Muscle of leg (tissue), 3 donors: ENCODE measurements at regions not wholly inside any gene's neighbourhood (a gene's known extent, or its start where the extent isn't known, plus 50 kb on each side); places are given as distances from the start of the nearest gene placed in this dataset.

Source experiments
- DNase-seq: peaks from one replicate; pipeline ENCODE4 v3.0.0; 2013
- H3K27ac ChIP-seq: one replicate; pipeline ENCODE4 v1.5.1; 2013; ENCODE audit warnings: mild to moderate bottlenecking, low read length, control low read depth
- H3K27me3 ChIP-seq: one replicate; pipeline ENCODE4 v1.6.1; 2013; ENCODE audit warnings: low read length; ENCODE audit not compliant: control insufficient read depth, insufficient read depth
- H3K36me3 ChIP-seq: one replicate; pipeline ENCODE4 v1.6.1; 2013; ENCODE audit warnings: low read length; ENCODE audit not compliant: control insufficient read depth, insufficient read depth
- H3K4me1 ChIP-seq: one replicate; pipeline ENCODE4 v1.6.1; 2013; ENCODE audit warnings: low read length; ENCODE audit not compliant: control insufficient read depth, insufficient read depth
- H3K4me3 ChIP-seq: one replicate; pipeline ENCODE4 v1.5.1; 2013; ENCODE audit warnings: low read length, control low read depth
- H3K9me3 ChIP-seq: replicated peaks from 2 replicates; pipeline ENCODE4 v1.6.1; 2013; ENCODE audit warnings: low read depth, low read length; ENCODE audit not compliant: control insufficient read depth
- WGBS: methylation state at CpG from one replicate; pipeline ENCODE4 v1.1.5; 2013; ENCODE audit warnings: missing lambda C conversion rate; ENCODE audit not compliant: insufficient coverage; 5-methylcytosine and 5-hydroxymethylcytosine counted together

DNA sequence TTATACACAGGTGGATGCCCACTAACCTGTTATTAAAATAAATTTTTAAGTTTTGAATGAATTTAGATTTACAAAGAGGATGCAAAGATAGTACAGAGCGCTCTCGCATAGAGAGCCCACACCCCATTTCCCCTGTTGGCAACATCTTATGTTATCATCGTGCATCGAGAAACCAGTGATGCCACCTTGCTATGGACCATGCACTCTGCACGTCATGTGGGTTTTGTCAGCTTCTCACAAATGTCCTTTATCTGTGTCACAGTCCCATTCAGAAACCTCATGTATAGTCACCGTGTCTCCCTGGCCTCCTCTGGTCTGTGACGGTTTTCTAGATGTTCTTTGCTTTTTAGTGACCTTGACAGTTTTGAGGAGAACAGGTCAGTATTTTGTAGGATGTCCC, 60.0 kb downstream of the ING1 start:
- no peak overlapping the region for H3K27ac ChIP-seq
- 97% methylated on average over 3 of the region's 7 CpGs for WGBS
- H3K27me3 ChIP-seq = peaks cover 2% of the 10 kb centered on the region
- H3K4me3 ChIP-seq = no peak overlapping the region
- no peaks in the 10 kb centered on the region for H3K36me3 ChIP-seq
- peaks cover 9% of the 10 kb centered on the region for H3K4me1 ChIP-seq
- DNase-seq = no peak
- H3K9me3 ChIP-seq = no peaks in the 10 kb centered on the region

GRCh38 chr13:110774051-110774450, 60.6 kb downstream of the ING1 start:
- H3K36me3 ChIP-seq = no peaks in the 10 kb centered on the region
- WGBS = no CpG with 5 or more reads among the region's 1 CpG
- no peak for DNase-seq
- no peaks in the 10 kb centered on the region for H3K9me3 ChIP-seq
- peaks cover 2% of the 10 kb centered on the region for H3K27me3 ChIP-seq
- H3K27ac ChIP-seq = no peak overlapping the region
- H3K4me1 ChIP-seq = peaks cover 9% of the 10 kb centered on the region
- no peak overlapping the region for H3K4me3 ChIP-seq

DNA sequence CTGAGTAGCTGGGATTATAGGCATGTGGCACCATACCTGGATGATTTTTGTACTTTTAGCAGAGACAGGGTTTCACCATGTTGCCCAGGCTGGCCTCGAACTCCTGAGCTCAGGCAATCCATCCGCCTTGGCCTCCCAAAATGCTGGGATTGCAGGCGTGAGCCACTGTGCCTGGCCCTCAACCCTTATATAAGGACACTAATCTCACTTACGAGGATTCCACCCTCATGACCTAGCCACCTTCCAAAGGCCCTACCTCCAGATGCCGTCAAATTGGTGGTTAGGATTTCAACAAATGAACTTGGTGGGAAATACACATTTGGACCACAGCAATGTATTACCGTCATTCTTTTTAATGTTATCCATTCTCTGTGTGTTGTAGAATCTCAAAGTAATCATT, 61.0 kb downstream of the ING1 start:
- no peak overlapping the region for H3K4me3 ChIP-seq
- no peaks in the 10 kb centered on the region for H3K9me3 ChIP-seq
- no peaks in the 10 kb centered on the region for H3K36me3 ChIP-seq
- no peak overlapping the region for H3K27ac ChIP-seq
- peaks cover 2% of the 10 kb centered on the region for H3K27me3 ChIP-seq
- peaks cover 12% of the 10 kb centered on the region for H3K4me1 ChIP-seq
- no peak for DNase-seq
- WGBS = 100% methylated on average over 2 of the region's 6 CpGs

DNA sequence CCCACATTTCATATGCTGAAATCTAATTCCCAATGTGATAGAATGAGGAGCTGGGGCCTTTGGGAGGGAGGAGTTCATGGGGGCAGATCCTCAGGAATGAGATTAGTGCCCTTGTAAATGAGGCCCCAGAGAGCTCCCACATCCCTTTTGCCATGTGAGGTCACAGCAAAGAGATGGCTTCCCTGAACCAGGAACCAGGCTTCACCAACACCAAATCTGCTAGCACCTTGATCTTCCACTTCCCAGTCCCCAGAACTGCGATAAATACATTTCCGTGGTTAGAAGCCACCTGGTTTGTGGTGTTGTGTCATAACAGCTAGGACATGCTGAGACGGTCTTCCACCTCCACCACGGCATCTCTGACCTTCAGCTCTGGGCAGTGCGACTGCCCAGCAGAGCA, 62.1 kb downstream of the ING1 start:
- WGBS = 80% methylated on average over 1 of the region's 5 CpGs
- H3K9me3 ChIP-seq = no peaks in the 10 kb centered on the region
- H3K27me3 ChIP-seq = peaks cover 2% of the 10 kb centered on the region
- no peak for DNase-seq
- H3K36me3 ChIP-seq = no peaks in the 10 kb centered on the region
- no peak overlapping the region for H3K4me3 ChIP-seq
- H3K4me1 ChIP-seq = peaks cover 12% of the 10 kb centered on the region
- no peak overlapping the region for H3K27ac ChIP-seq

- peaks cover 4% of the 10 kb centered on the region for H3K9me3 ChIP-seq
- DNase-seq = no peak
- H3K4me1 ChIP-seq = peaks cover 7% of the 10 kb centered on the region
- 50% methylated on average over 1 of the region's 3 CpGs for WGBS
- H3K4me3 ChIP-seq = no peak overlapping the region
- H3K27me3 ChIP-seq = peaks cover 2% of the 10 kb centered on the region
- H3K36me3 ChIP-seq = no peaks in the 10 kb centered on the region
- no peak overlapping the region for H3K27ac ChIP-seq
Measured at GRCh38 chr13:110777251-110777820, 63.8 kb downstream of the ING1 start.

GRCh38 chr13:110779022-110779421, 65.5 kb downstream of the ING1 start:
- Histone ChIP-seq H3K4me1 (peaks cover 3% of the 10 kb centered on the region), H3K27ac (no peak overlapping the region), H3K9me3 (peaks cover 4% of the 10 kb centered on the region), H3K36me3 (no peaks in the 10 kb centered on the region), H3K4me3 (no peak overlapping the region), H3K27me3 (no peaks in the 10 kb centered on the region)
- peak; percentile 49 for DNase-seq
- WGBS = no CpG with 5 or more reads among the region's 3 CpGs

DNA sequence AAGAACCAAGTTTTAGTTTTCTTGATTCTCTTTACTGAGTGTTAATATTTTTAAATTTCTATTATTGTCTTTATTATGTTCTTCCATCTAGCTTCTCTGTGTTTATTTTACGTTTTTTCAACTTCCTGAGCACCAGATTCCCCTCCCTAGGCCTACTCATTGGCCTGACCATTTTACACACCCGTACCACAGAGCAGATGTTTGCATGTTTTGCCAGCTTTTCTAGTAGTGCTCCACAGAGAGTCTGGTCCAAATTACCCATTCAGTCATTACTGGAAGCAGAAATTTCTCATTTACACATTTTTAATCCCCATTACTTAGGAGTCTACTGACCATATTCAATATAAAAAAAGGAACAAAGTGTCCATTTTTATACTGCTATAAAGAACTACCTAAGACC, 66.9 kb downstream of the ING1 start:
- H3K4me1 ChIP-seq = peaks cover 3% of the 10 kb centered on the region
- H3K4me3 ChIP-seq = no peak overlapping the region
- no peak overlapping the region for H3K27ac ChIP-seq
- no peaks in the 10 kb centered on the region for H3K36me3 ChIP-seq
- peaks cover 4% of the 10 kb centered on the region for H3K9me3 ChIP-seq
- WGBS = 31% methylated on average over 2 of the region's 2 CpGs
- no peak for DNase-seq
- H3K27me3 ChIP-seq = no peaks in the 10 kb centered on the region

DNA sequence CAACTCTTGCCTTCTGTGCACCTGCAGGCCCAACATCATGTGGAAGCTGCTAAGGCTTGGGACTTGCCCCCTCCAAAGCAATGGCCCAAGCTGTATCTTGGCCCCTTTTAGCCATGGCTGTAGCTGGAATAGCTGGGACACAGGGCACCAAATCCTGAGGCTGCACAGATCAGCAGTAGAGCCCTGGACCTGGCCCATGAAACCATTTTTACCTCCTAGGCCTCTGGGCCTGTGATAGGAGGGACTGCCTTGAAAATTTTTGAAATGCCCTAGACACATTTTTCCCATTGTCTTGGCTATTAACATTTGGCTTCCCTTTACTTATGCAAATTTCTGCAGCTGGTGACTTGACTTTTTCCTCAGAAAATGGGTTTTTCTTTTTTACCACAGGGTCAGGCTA, 68.7 kb downstream of the ING1 start:
- no peak for DNase-seq
- no peaks in the 10 kb centered on the region for H3K36me3 ChIP-seq
- H3K27me3 ChIP-seq = peaks cover 2% of the 10 kb centered on the region
- H3K4me1 ChIP-seq = peaks cover 3% of the 10 kb centered on the region
- H3K9me3 ChIP-seq = peaks cover 4% of the 10 kb centered on the region
- no peak overlapping the region for H3K27ac ChIP-seq
- no peak overlapping the region for H3K4me3 ChIP-seq

- peaks cover 2% of the 10 kb centered on the region for H3K27me3 ChIP-seq
- no peak overlapping the region for H3K4me3 ChIP-seq
- no peak overlapping the region for H3K27ac ChIP-seq
- no peak for DNase-seq
- H3K9me3 ChIP-seq = peaks cover 4% of the 10 kb centered on the region
- no CpG with 5 or more reads among the region's 2 CpGs for WGBS
- H3K36me3 ChIP-seq = no peaks in the 10 kb centered on the region
- H3K4me1 ChIP-seq = no peaks in the 10 kb centered on the region
Measured at GRCh38 chr13:110784704-110785103, 71.2 kb downstream of the ING1 start.

- no peak for DNase-seq
Measured at GRCh38 chr13:110788778-110789177, 75.3 kb downstream of the ING1 start.

GRCh38 chr13:110789871-110790270, 76.4 kb downstream of the ING1 start:
- no CpG with 5 or more reads among the region's 2 CpGs for WGBS
- Histone ChIP-seq H3K27me3 (peaks cover 2% of the 10 kb centered on the region), H3K27ac (no peak overlapping the region), H3K4me1 (no peaks in the 10 kb centered on the region), H3K36me3 (no peaks in the 10 kb centered on the region), H3K9me3 (peaks cover 12% of the 10 kb centered on the region), H3K4me3 (no peak overlapping the region)
- DNase-seq = no peak

More at GRCh38 chr13:110788778-110789177, 75.3 kb downstream of the ING1 start:
- H3K4me3 ChIP-seq = no peak overlapping the region
- H3K27ac ChIP-seq = no peak overlapping the region
- H3K4me1 ChIP-seq = no peaks in the 10 kb centered on the region
- WGBS = 91% methylated on average over 14 of the region's 14 CpGs
- peaks cover 12% of the 10 kb centered on the region for H3K9me3 ChIP-seq
- H3K36me3 ChIP-seq = no peaks in the 10 kb centered on the region
- peaks cover 2% of the 10 kb centered on the region for H3K27me3 ChIP-seq
